IMR-90 (cell line): ENCODE measurements at regions not wholly inside any gene's neighbourhood (a gene's known extent, or its start where the extent isn't known, plus 50 kb on each side); places are given as distances from the start of the nearest gene placed in this dataset.

Experiments
- ATAC-seq: fragments of 200-7000 bp; cut with Tn5 transposase; 2 replicates; pipeline ENCODE4 v1.9.1; 2020; ENCODE audit warnings: low read depth, mild to moderate bottlenecking, moderate library complexity
- BruUV-seq: library from RNA; stranded (reverse); fragments of 400-500 nt; replicated peaks from 2 replicates; lab custom pipeline; 2021; lab: Mats Ljungman, UMichigan
- CTCF ChIA-PET: fragments of 300-600 bp; formaldehyde crosslinking; extraction: SDS; loops from one replicate; lab custom pipeline; 2021; ENCODE audit warnings: antibody characterized with exemption; lab: Yijun Ruan, JAX
- POLR2A ChIA-PET: fragments of 300-600 bp; sonication (Branson Sonifier 250); formaldehyde crosslinking; loops from one replicate; lab custom pipeline; 2022; ENCODE audit warnings: antibody characterized with exemption; ENCODE audit not compliant: unreplicated experiment; lab: Charles Lee
- DNase-seq: peaks from one replicate; pipeline ENCODE4 v3.0.0; 2013
- H2AFZ ChIP-seq: replicated peaks from 2 replicates; pipeline ENCODE3; 2013; ENCODE audit warnings: low read length, mild to moderate bottlenecking; ENCODE audit not compliant: poor library complexity
- H2AK5ac ChIP-seq: 2 replicates; pipeline ENCODE4 v1.6.1; 2013; ENCODE audit warnings: low read depth, low read length, inconsistent platforms
- H2AK9ac ChIP-seq: replicated peaks from 2 replicates; pipeline ENCODE3; 2013; ENCODE audit warnings: mild to moderate bottlenecking, low read depth, low read length, moderate library complexity; ENCODE audit not compliant: poor library complexity
- H2BK120ac ChIP-seq: 2 replicates; pipeline ENCODE4 v1.6.1; 2013; ENCODE audit warnings: low read depth, low read length, inconsistent platforms
- H2BK15ac ChIP-seq: 3 replicates; pipeline ENCODE4 v1.6.1; 2013; ENCODE audit warnings: low read depth, low read length, inconsistent platforms
- H2BK20ac ChIP-seq: 2 replicates; pipeline ENCODE4 v1.6.1; 2013; ENCODE audit warnings: low read depth, mild to moderate bottlenecking, inconsistent platforms, low read length, moderate library complexity
- H2BK5ac ChIP-seq: 2 replicates; pipeline ENCODE4 v1.6.1; 2013; ENCODE audit warnings: mild to moderate bottlenecking, low read depth, low read length, inconsistent platforms; ENCODE audit not compliant: poor library complexity, severe bottlenecking
- H3K14ac ChIP-seq: replicated peaks from 2 replicates; pipeline ENCODE4 v1.6.1; 2013; ENCODE audit warnings: low read depth, low read length, inconsistent platforms
- H3K18ac ChIP-seq: 2 replicates; pipeline ENCODE4 v1.6.1; 2013; ENCODE audit warnings: low read depth, low read length, control low read depth
- H3K23ac ChIP-seq: 2 replicates; pipeline ENCODE4 v1.6.1; 2013; ENCODE audit warnings: low read depth, low read length, inconsistent platforms
- H3K27ac ChIP-seq: 2 replicates; pipeline ENCODE4 v1.5.1; 2013; ENCODE audit warnings: mild to moderate bottlenecking, control low read depth, low read length; ENCODE audit not compliant: insufficient read depth
- H3K27me3 ChIP-seq: 2 replicates; pipeline ENCODE4 v1.6.1; 2013; ENCODE audit warnings: low read length; ENCODE audit not compliant: control insufficient read depth, insufficient read depth
- H3K36me3 ChIP-seq: 2 replicates; pipeline ENCODE4 v1.6.1; 2013; ENCODE audit warnings: low read length, mixed read lengths; ENCODE audit not compliant: control insufficient read depth, insufficient read depth
- H3K4ac ChIP-seq: 2 replicates; pipeline ENCODE4 v1.6.1; 2013; ENCODE audit warnings: low read depth, low read length, inconsistent platforms
- H3K4me1 ChIP-seq: 2 replicates; pipeline ENCODE4 v1.6.1; 2013; ENCODE audit warnings: low read length, mixed read lengths; ENCODE audit not compliant: control insufficient read depth, insufficient read depth
- H3K4me2 ChIP-seq: 2 replicates; pipeline ENCODE4 v1.6.1; 2013; ENCODE audit warnings: low read depth, mild to moderate bottlenecking, control low read depth, low read length, moderate library complexity
- H3K4me3 ChIP-seq: 2 replicates; pipeline ENCODE4 v1.5.1; 2013; ENCODE audit warnings: low read depth, mild to moderate bottlenecking, control low read depth, low read length, moderate library complexity; ENCODE audit not compliant: insufficient read depth
- H3K56ac ChIP-seq: 2 replicates; pipeline ENCODE4 v1.6.1; 2013; ENCODE audit warnings: low read length, inconsistent platforms; ENCODE audit not compliant: insufficient read depth; ENCODE audit errors: extremely low read depth
- H3K79me1 ChIP-seq, 2 experiments: 2 replicates each; pipeline ENCODE4 v1.6.1; 2013; ENCODE audit warnings: low read length in 2 of 2, inconsistent platforms in 1 of 2, low read depth in 1 of 2
- H3K9ac ChIP-seq: 2 replicates; pipeline ENCODE4 v1.6.1; 2013; ENCODE audit warnings: low read depth, low read length, control low read depth
- H3K9me1 ChIP-seq: 2 replicates; pipeline ENCODE4 v1.6.1; 2013; ENCODE audit warnings: low read length, inconsistent platforms; ENCODE audit not compliant: insufficient read depth
- H3K9me3 ChIP-seq: 2 replicates; pipeline ENCODE4 v1.6.1; 2013; ENCODE audit warnings: low read length; ENCODE audit not compliant: control insufficient read depth, insufficient read depth
- H4K20me1 ChIP-seq: 2 replicates; pipeline ENCODE4 v1.6.1; 2013; ENCODE audit warnings: low read length, inconsistent platforms; ENCODE audit not compliant: insufficient read depth
- H4K5ac ChIP-seq: 2 replicates; pipeline ENCODE4 v1.6.1; 2013; ENCODE audit warnings: mild to moderate bottlenecking, low read depth, low read length, control low read depth
- H4K8ac ChIP-seq, 2 experiments: 2 replicates each; pipeline ENCODE4 v1.6.1; 2013; ENCODE audit warnings: low read depth in 2 of 2, low read length in 2 of 2, control low read depth in 1 of 2, inconsistent platforms in 1 of 2
- H4K91ac ChIP-seq: 2 replicates; pipeline ENCODE4 v1.6.1; 2013; ENCODE audit warnings: low read depth, low read length, inconsistent platforms; ENCODE audit not compliant: insufficient read depth
- BHLHE40 ChIP-seq: fragments of 150-350 bp; IDR thresholded peaks from 2 replicates; pipeline ENCODE4 v1.6.1; 2016; ENCODE audit warnings: mild to moderate bottlenecking, low read depth, low read length
- CEBPB ChIP-seq: IDR thresholded peaks from 2 replicates; pipeline ENCODE4 v1.6.1; 2012; ENCODE audit warnings: low read depth, low read length, improper control_type of control experiment
- CHD1 ChIP-seq: IDR thresholded peaks from 2 replicates; pipeline ENCODE4 v1.6.1; 2012; ENCODE audit warnings: low read depth, low read length, improper control_type of control experiment
- CTCF ChIP-seq: conservative IDR thresholded peaks from 2 replicates; pipeline ENCODE4 v1.5.1; 2012; ENCODE audit warnings: mild to moderate bottlenecking, low read depth, low read length, improper control_type of control experiment
- ELK1 ChIP-seq: fragments of 150-350 bp; IDR thresholded peaks from 2 replicates; pipeline ENCODE4 v1.6.1; 2016; ENCODE audit warnings: low read depth, mild to moderate bottlenecking, low read length, moderate library complexity, borderline replicate concordance
- FOS ChIP-seq: fragments of 150-350 bp; IDR thresholded peaks from 2 replicates; pipeline ENCODE4 v1.6.1; 2016; ENCODE audit warnings: low read depth, low read length
- MAFK ChIP-seq: IDR thresholded peaks from 2 replicates; pipeline ENCODE4 v1.6.1; 2012; ENCODE audit warnings: low read depth, low read length, improper control_type of control experiment
- MAZ ChIP-seq: IDR thresholded peaks from 2 replicates; pipeline ENCODE4 v1.6.1; 2012; ENCODE audit warnings: low read depth, mild to moderate bottlenecking, low read length, improper control_type of control experiment, moderate library complexity, borderline replicate concordance
- MXI1 ChIP-seq: IDR thresholded peaks from 2 replicates; pipeline ENCODE4 v1.6.1; 2012; ENCODE audit warnings: low read depth, mild to moderate bottlenecking, low read length, moderate library complexity, borderline replicate concordance
- NFE2L2 ChIP-seq: fragments of 150-350 bp; IDR thresholded peaks from 2 replicates; pipeline ENCODE4 v1.6.1; 2016; ENCODE audit warnings: low read depth, mild to moderate bottlenecking, low read length
- POLR2A ChIP-seq: IDR thresholded peaks from 2 replicates; pipeline ENCODE4 v1.6.1; 2012; ENCODE audit warnings: mild to moderate bottlenecking, low read depth, low read length
- RAD21 ChIP-seq: IDR thresholded peaks from 2 replicates; pipeline ENCODE4 v1.6.1; 2012; ENCODE audit warnings: low read length, improper control_type of control experiment
- RCOR1 ChIP-seq: IDR thresholded peaks from 2 replicates; pipeline ENCODE4 v1.6.1; 2012; ENCODE audit warnings: mild to moderate bottlenecking, low read length, improper control_type of control experiment; ENCODE audit not compliant: insufficient replicate concordance
- RFX5 ChIP-seq: IDR thresholded peaks from 2 replicates; pipeline ENCODE4 v1.8.0; 2012; ENCODE audit warnings: low read depth, mild to moderate bottlenecking, low read length, moderate library complexity
- SMC3 ChIP-seq: fragments of 150-350 bp; IDR thresholded peaks from 2 replicates; pipeline ENCODE4 v1.6.1; 2016; ENCODE audit warnings: low read depth, mild to moderate bottlenecking, antibody characterized with exemption, low read length, moderate library complexity
- USF2 ChIP-seq: fragments of 150-350 bp; IDR thresholded peaks from 2 replicates; pipeline ENCODE4 v1.6.1; 2017; ENCODE audit warnings: mild to moderate bottlenecking, antibody characterized with exemption, low read length, low read depth
- WGBS, 2 experiments: methylation state at CpG; one replicate each; pipeline versions ENCODE4 v1.1.5 to v1.1.7; 2013; ENCODE audit warnings: missing lambda C conversion rate in 2 of 2; ENCODE audit not compliant: insufficient read length in 1 of 2; ENCODE audit errors: extremely low coverage in 2 of 2; 5-methylcytosine and 5-hydroxymethylcytosine counted together
- dilution Hi-C: fragments of 300-500 bp; cut with HindIII; formaldehyde crosslinking; loops from one replicate; pipeline ENCODE4 v1.14.3; 2018; ENCODE audit warnings: low sequenced_read_pairs; ENCODE audit not compliant: unreplicated experiment
- in situ Hi-C: fragments of 300-500 bp; cut with MboI; formaldehyde crosslinking; loops from 3 replicates; pipeline ENCODE4 v1.14.3; 2019; ENCODE audit warnings: low sequenced_read_pairs, inconsistent platforms, mixed read lengths
- intact Hi-C: fragments of 100-400 bp; cut with micrococcal nuclease; formaldehyde crosslinking; loops from 2 replicates; pipeline ENCODE4 v1.10.0; 2022

- Histone ChIP-seq H3K9ac (no peak overlapping the region), H4K8ac (no peak overlapping the region), H3K56ac (no peak overlapping the region), H2BK20ac (no peak overlapping the region), H2AK5ac (no peak overlapping the region), H3K79me1 (no peaks in the 10 kb centered on the region), H4K5ac (no peak overlapping the region), H3K9me1 (no peaks in the 10 kb centered on the region), H2BK5ac (no peak overlapping the region), H3K27me3 (no peaks in the 10 kb centered on the region), H3K36me3 (no peaks in the 10 kb centered on the region), H2AFZ (no peak overlapping the region), H3K18ac (no peak overlapping the region), H2BK15ac (no peak overlapping the region), H3K23ac (no peak overlapping the region), H2BK120ac (no peak overlapping the region), H3K27ac (no peak overlapping the region), H2AK9ac (no peak overlapping the region), H4K91ac (no peak overlapping the region), H3K4ac (no peak overlapping the region), H3K4me2 (no peak overlapping the region), H3K14ac (no peak overlapping the region), H3K4me1 (no peaks in the 10 kb centered on the region), H3K9me3 (no peaks in the 10 kb centered on the region), H4K20me1 (no peaks in the 10 kb centered on the region), H3K4me3 (no peak overlapping the region)
- no peak for DNase-seq
- intact Hi-C loops (no loop called here), dilution Hi-C loops (no loop called here), in situ Hi-C loops (no loop called here)
- ChIA-PET CTCF (no interaction called here), POLR2A (no interaction called here)
- no TSS peak for BruUV-seq
- TF ChIP-seq FOS (no peak), MAFK (no peak), BHLHE40 (no peak), RCOR1 (no peak), ELK1 (no peak), MAZ (no peak), POLR2A (no peak), NFE2L2 (no peak), RAD21 (no peak), RFX5 (no peak), CEBPB (no peak), MXI1 (no peak), SMC3 (no peak), USF2 (no peak), CHD1 (no peak), CTCF (no peak)
- WGBS, 2 experiments, result no CpG with 5 or more reads among the region's 2 CpGs
- ATAC-seq, result no peak
Measured at GRCh38 chr2:186303091-186303490, 183.0 kb upstream of the ZC3H15 start.
